ENCODE measurements at regions not wholly inside any gene's neighbourhood (a gene's known extent, or its start where the extent isn't known, plus 50 kb on each side); places are given as distances from the start of the nearest gene placed in this dataset.
"Not testable (repeated sequence)": the region's sequence is repeated elsewhere in the genome, so short reads cannot be mapped to it uniquely, and the experiment has no call there.

DNA sequence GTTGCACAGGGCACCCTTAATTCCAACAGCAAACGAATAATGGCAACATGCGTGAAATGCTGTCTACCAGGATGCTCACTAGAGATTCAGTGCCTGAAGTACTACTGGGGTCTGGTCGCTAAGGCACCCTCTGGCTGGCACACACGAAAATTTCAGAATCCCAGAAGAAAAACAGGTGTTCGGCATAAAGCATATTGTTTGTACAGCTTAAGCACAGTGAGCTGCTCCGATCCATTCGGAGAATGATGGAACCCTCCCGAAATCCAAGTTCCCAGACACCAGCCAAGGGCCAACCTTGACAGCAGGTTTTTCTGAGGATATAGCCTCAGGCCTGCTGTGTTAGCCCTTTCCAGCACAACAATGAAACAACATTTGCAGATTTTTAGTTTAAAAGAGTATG, 61.4 kb upstream of the ALDH1B1 start:
- CTCF ChIA-PET, result no interaction called here
- ATAC-seq (no peak), DNase-seq (no peak)
- H3K4me1 Mint-ChIP-seq (ENCODE audit: low read depth), result no peaks in the 10 kb centered on the region
- POLR2A ChIA-PET, result no interaction called here
- no peak overlapping the region for H3K4me3 Mint-ChIP-seq
- no peaks in the 10 kb centered on the region for H3K9me3 Mint-ChIP-seq (ENCODE audit: insufficient read depth)
- H3K27ac Mint-ChIP-seq, result no peak overlapping the region
- H3K36me3 Mint-ChIP-seq (ENCODE audit: low read depth), result no peaks in the 10 kb centered on the region
- H3K27me3 Mint-ChIP-seq (ENCODE audit: low read depth), result peaks cover 2% of the 10 kb centered on the region

- H3K27me3 Mint-ChIP-seq (ENCODE audit: low read depth), result peaks cover 2% of the 10 kb centered on the region
- no peak for DNase-seq
- ATAC-seq, result no peak
- H3K36me3 Mint-ChIP-seq (ENCODE audit: low read depth), result no peaks in the 10 kb centered on the region
- H3K9me3 Mint-ChIP-seq (ENCODE audit: insufficient read depth), result no peaks in the 10 kb centered on the region
- ChIA-PET POLR2A (interaction anchor here (0.6 to 0.8 kb wide), 2 partner anchors 132 to 207 kb away, joined by 3 read pairs; no protein-coding TSS in a partner anchor), CTCF (no interaction called here)
- H3K4me1 Mint-ChIP-seq (ENCODE audit: low read depth), result no peaks in the 10 kb centered on the region
- no peak overlapping the region for H3K27ac Mint-ChIP-seq
- H3K4me3 Mint-ChIP-seq, result no peak overlapping the region
These were observed 62.5 kb upstream of the ALDH1B1 start for GRCh38 chr9:38329968-38330367.

- Mint-ChIP-seq H3K27me3 (ENCODE audit: low read depth) (peaks cover 2% of the 10 kb centered on the region), H3K4me1 (ENCODE audit: low read depth) (no peaks in the 10 kb centered on the region), H3K4me3 (no peak overlapping the region), H3K27ac (no peak overlapping the region), H3K9me3 (ENCODE audit: insufficient read depth) (no peaks in the 10 kb centered on the region), H3K36me3 (ENCODE audit: low read depth) (no peaks in the 10 kb centered on the region)
- no peak for DNase-seq
- ATAC-seq, result no peak
- ChIA-PET POLR2A (no interaction called here), CTCF (no interaction called here)
These were observed 63.7 kb upstream of the ALDH1B1 start for GRCh38 chr9:38328765-38329164.

- ChIA-PET POLR2A (no interaction called here), CTCF (no interaction called here)
- no peaks in the 10 kb centered on the region for H3K9me3 Mint-ChIP-seq (ENCODE audit: insufficient read depth)
- no peaks in the 10 kb centered on the region for H3K4me1 Mint-ChIP-seq (ENCODE audit: low read depth)
- no peak for ATAC-seq
- DNase-seq, result no peak
- H3K36me3 Mint-ChIP-seq (ENCODE audit: low read depth), result no peaks in the 10 kb centered on the region
- no peak overlapping the region for H3K4me3 Mint-ChIP-seq
- no peak overlapping the region for H3K27ac Mint-ChIP-seq
- H3K27me3 Mint-ChIP-seq (ENCODE audit: low read depth), result peaks cover 9% of the 10 kb centered on the region
These were observed 66.4 kb upstream of the ALDH1B1 start for GRCh38 chr9:38326122-38326521.

DNA sequence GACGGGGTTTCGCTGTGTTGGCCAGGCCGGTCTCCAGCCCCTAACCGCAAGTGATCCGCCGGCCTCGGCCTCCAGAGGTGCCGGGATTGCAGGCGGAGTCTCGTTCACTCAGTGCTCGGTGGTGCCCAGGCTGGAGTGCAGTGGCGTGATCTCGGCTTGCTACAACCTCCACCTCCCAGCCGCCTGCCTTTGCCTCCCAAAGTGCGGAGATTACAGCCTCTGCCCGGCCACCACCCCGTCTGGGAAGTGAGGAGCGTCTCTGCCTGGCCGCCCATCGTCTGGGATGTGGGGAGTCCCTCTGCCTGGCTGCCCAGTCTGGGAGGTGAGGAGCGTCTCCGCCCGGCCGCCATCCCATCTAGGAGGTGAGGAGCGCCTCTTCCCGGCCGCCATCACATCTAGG, 68.3 kb upstream of the ALDH1B1 start:
- POLR2A ChIA-PET; H3K9me3 Mint-ChIP-seq (ENCODE audit: insufficient read depth); ATAC-seq; H3K4me1 Mint-ChIP-seq (ENCODE audit: low read depth); H3K27ac Mint-ChIP-seq; CTCF ChIA-PET; DNase-seq; H3K36me3 Mint-ChIP-seq (ENCODE audit: low read depth); H3K4me3 Mint-ChIP-seq: not testable (repeated sequence)
- peaks cover 12% of the 10 kb centered on the region for H3K27me3 Mint-ChIP-seq (ENCODE audit: low read depth)

GRCh38 chr9:38322937-38323336, 69.6 kb upstream of the ALDH1B1 start:
- H3K9me3 Mint-ChIP-seq (ENCODE audit: insufficient read depth), result no peaks in the 10 kb centered on the region
- ATAC-seq (no peak), DNase-seq (no peak)
- no peak overlapping the region for H3K27ac Mint-ChIP-seq
- H3K4me3 Mint-ChIP-seq, result no peak overlapping the region
- no peaks in the 10 kb centered on the region for H3K36me3 Mint-ChIP-seq (ENCODE audit: low read depth)
- CTCF ChIA-PET, result no interaction called here
- peaks cover 12% of the 10 kb centered on the region for H3K27me3 Mint-ChIP-seq (ENCODE audit: low read depth)
- POLR2A ChIA-PET, result no interaction called here
- H3K4me1 Mint-ChIP-seq (ENCODE audit: low read depth), result no peaks in the 10 kb centered on the region

GRCh38 chr9:38319496-38320173, 72.9 kb upstream of the ALDH1B1 start:
- ATAC-seq, result no peak
- Mint-ChIP-seq H3K9me3 (ENCODE audit: insufficient read depth) (no peaks in the 10 kb centered on the region), H3K4me3 (no peak overlapping the region), H3K27me3 (ENCODE audit: low read depth) (peaks cover 10% of the 10 kb centered on the region), H3K4me1 (ENCODE audit: low read depth) (no peaks in the 10 kb centered on the region), H3K27ac (no peak overlapping the region), H3K36me3 (ENCODE audit: low read depth) (no peaks in the 10 kb centered on the region)
- ChIA-PET CTCF (no interaction called here), POLR2A (no interaction called here)
- DNase-seq, result no peak

- Mint-ChIP-seq H3K27ac (no peak overlapping the region), H3K27me3 (ENCODE audit: low read depth) (peaks cover 11% of the 10 kb centered on the region), H3K36me3 (ENCODE audit: low read depth) (no peaks in the 10 kb centered on the region), H3K9me3 (ENCODE audit: insufficient read depth) (no peaks in the 10 kb centered on the region), H3K4me1 (ENCODE audit: low read depth) (no peaks in the 10 kb centered on the region), H3K4me3 (no peak overlapping the region)
- CTCF ChIA-PET, result no interaction called here
- POLR2A ChIA-PET, result no interaction called here
- ATAC-seq (no peak), DNase-seq (no peak)
These were observed 73.6 kb upstream of the ALDH1B1 start for GRCh38 chr9:38318759-38319495.

- ATAC-seq (no peak), DNase-seq (no peak)
- Mint-ChIP-seq H3K4me1 (ENCODE audit: low read depth) (no peaks in the 10 kb centered on the region), H3K4me3 (no peak overlapping the region), H3K27ac (no peak overlapping the region), H3K9me3 (ENCODE audit: insufficient read depth) (no peaks in the 10 kb centered on the region), H3K27me3 (ENCODE audit: low read depth) (peaks cover 6% of the 10 kb centered on the region), H3K36me3 (ENCODE audit: low read depth) (no peaks in the 10 kb centered on the region)
- ChIA-PET CTCF (no interaction called here), POLR2A (no interaction called here)
These were observed 76.2 kb upstream of the ALDH1B1 start for GRCh38 chr9:38316166-38316780.

DNA sequence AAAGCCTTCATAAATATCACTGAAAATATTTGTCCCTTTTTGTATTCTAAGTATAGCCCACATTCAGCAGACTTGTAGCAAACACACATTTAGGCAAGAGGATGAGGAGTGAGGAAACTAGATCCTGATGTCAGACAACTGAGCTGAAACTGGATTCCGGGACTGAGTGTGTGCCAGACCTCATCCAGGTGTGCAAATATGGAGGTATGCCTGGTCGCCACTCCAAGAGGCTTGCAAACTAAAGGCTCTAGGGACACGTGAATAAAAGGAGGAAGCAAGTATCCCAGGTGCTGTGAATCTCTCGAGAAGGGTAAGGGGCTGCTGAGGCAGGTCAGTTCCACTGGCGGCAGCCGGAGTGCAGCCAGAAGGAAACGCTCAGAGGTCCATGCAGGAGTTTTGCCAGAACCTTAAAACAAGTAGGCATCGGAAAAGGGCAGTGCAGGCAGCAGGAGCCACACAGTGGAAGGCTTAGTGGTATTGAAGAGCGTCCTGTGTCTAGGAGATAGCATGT, 77.4 kb upstream of the ALDH1B1 start:
- Mint-ChIP-seq H3K4me3 (no peak overlapping the region), H3K36me3 (ENCODE audit: low read depth) (no peaks in the 10 kb centered on the region), H3K27me3 (ENCODE audit: low read depth) (peaks cover 8% of the 10 kb centered on the region), H3K27ac (no peak overlapping the region), H3K9me3 (ENCODE audit: insufficient read depth) (no peaks in the 10 kb centered on the region), H3K4me1 (ENCODE audit: low read depth) (no peaks in the 10 kb centered on the region)
- no peak for DNase-seq
- no peak for ATAC-seq
- ChIA-PET CTCF (no interaction called here), POLR2A (no interaction called here)

GRCh38 chr9:38313421-38313820, 79.1 kb upstream of the ALDH1B1 start:
- DNase-seq (no peak), ATAC-seq (no peak)
- CTCF ChIA-PET, result no interaction called here
- H3K4me3 Mint-ChIP-seq, result no peak overlapping the region
- POLR2A ChIA-PET, result no interaction called here
- peaks cover 6% of the 10 kb centered on the region for H3K27me3 Mint-ChIP-seq (ENCODE audit: low read depth)
- H3K27ac Mint-ChIP-seq, result no peak overlapping the region
- no peaks in the 10 kb centered on the region for H3K36me3 Mint-ChIP-seq (ENCODE audit: low read depth)
- H3K9me3 Mint-ChIP-seq (ENCODE audit: insufficient read depth), result no peaks in the 10 kb centered on the region
- H3K4me1 Mint-ChIP-seq (ENCODE audit: low read depth), result no peaks in the 10 kb centered on the region

DNA sequence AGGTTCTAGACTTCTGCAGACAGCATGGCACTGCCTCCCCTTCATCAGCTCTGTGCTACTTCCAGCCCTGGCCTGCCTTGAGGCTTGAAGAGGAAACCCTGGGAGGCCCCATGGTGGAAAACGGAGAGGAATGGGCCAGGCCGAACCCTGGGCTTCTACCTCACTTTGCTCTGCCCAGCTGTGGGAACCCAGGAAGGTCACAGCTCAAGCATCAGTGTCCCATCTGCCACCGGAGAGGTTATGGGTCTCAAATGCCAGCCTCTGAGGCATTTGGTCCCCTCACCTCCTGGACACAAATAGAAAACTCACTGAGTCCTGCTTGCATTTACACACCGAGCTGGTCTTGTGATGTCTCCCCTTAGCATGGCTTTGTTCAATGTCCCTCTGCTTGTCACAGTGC, 80.1 kb upstream of the ALDH1B1 start:
- Mint-ChIP-seq H3K27ac (no peak overlapping the region), H3K36me3 (ENCODE audit: low read depth) (no peaks in the 10 kb centered on the region), H3K9me3 (ENCODE audit: insufficient read depth) (no peaks in the 10 kb centered on the region), H3K27me3 (ENCODE audit: low read depth) (peaks cover 6% of the 10 kb centered on the region), H3K4me3 (no peak overlapping the region), H3K4me1 (ENCODE audit: low read depth) (no peaks in the 10 kb centered on the region)
- no peak for ATAC-seq
- POLR2A ChIA-PET, result no interaction called here
- DNase-seq, result no peak
- CTCF ChIA-PET, result no interaction called here

All from activated CD8-positive, alpha-beta T cell treated with anti-CD3 and anti-CD28 coated beads, Interleukin-2, amount 10 ng/mL, durations not matched to agents 7 days and 5 days (primary cell).